Esophagus muscularis mucosa (tissue), 4 donors: ENCODE measurements at regions not wholly inside any gene's neighbourhood (a gene's known extent, or its start where the extent isn't known, plus 50 kb on each side); places are given as distances from the start of the nearest gene placed in this dataset.

Experiments used
- DNase-seq: peaks from one replicate; pipeline ENCODE4 v3.0.0-alpha.2; 2017; ENCODE audit errors: extremely low spot score
- H3K27ac ChIP-seq, 4 donors: fragments of 200-600 bp; sonication (generic); replicated peaks in 1 of 4; 1 replicate in 3 of 4; 2 replicates in 1 of 4; pipeline ENCODE4 v1.5.1; 2016 to 2019; ENCODE audit warnings: mild to moderate bottlenecking in 1 of 4
- H3K27me3 ChIP-seq, 4 donors: fragments of 200-600 bp; sonication (generic); one replicate each; pipeline versions ENCODE4 v1.5.1 to v1.6.0; 2016 to 2019
- H3K36me3 ChIP-seq, 4 donors: fragments of 200-600 bp; sonication (generic); one replicate each; pipeline ENCODE4 v1.5.1; 2016 to 2019
- H3K4me1 ChIP-seq, 4 donors: fragments of 200-600 bp; sonication (generic); one replicate each; pipeline ENCODE4 v1.5.1; 2016 to 2019
- H3K4me3 ChIP-seq, 4 donors: fragments of 200-600 bp; sonication (generic); 1 replicate in 2 of 4; 2 replicates in 2 of 4; pipeline ENCODE4 v1.5.1; 2016 to 2019; ENCODE audit warnings: mild to moderate bottlenecking in 4 of 4, moderate library complexity in 1 of 4
- H3K9me3 ChIP-seq, 4 donors: fragments of 200-600 bp; sonication (generic); 1 replicate in 3 of 4; 2 replicates in 1 of 4; pipeline ENCODE4 v1.5.1; 2016 to 2019
- EP300 ChIP-seq: sonication (generic); formaldehyde crosslinking; IDR thresholded peaks from one replicate; pipeline ENCODE4 v1.6.1; 2017; ENCODE audit warnings: antibody characterized with exemption
- POLR2A ChIP-seq: fragments of 450-650 bp; IDR thresholded peaks from one replicate; pipeline ENCODE4 v1.6.1; 2017; ENCODE audit warnings: antibody characterized with exemption, moderate library complexity, mild to moderate bottlenecking, low read depth
- POLR2AphosphoS5 ChIP-seq, 2 donors: sonication (generic); formaldehyde crosslinking; IDR thresholded peaks; one replicate each; pipeline ENCODE4 v1.6.1; 2017; ENCODE audit warnings: antibody characterized with exemption in 2 of 2
- WGBS: methylation state at CpG from one replicate; pipeline ENCODE4 v1.1.5; 2018; 5-methylcytosine and 5-hydroxymethylcytosine counted together
- intact Hi-C: fragments of 100-400 bp; cut with DNase I; formaldehyde crosslinking; loops from one replicate; pipeline ENCODE4 v1.15.1; 2023
- TF ChIP-seq, protein P1 (sequence below), 3 experiments: fragments of 200-600 bp in 2 of 3; fragments of 450-650 bp in 1 of 3; sonication (generic) in 2 of 3; IDR thresholded peaks; one replicate each; pipeline ENCODE4 v1.5.1; 2017 to 2019; ENCODE audit warnings: antibody characterized with exemption in 3 of 3, mild to moderate bottlenecking in 2 of 3, moderate library complexity in 1 of 3

GRCh38 chr5:167995844-167996425, 295.5 kb upstream of the WWC1 start:
- TF ChIP-seq POLR2AphosphoS5 (IDR thresholded peaks at IDR 0.05) (no peak), EP300 (no peak), POLR2A (no peak)
- TF ChIP-seq, protein P1, sequence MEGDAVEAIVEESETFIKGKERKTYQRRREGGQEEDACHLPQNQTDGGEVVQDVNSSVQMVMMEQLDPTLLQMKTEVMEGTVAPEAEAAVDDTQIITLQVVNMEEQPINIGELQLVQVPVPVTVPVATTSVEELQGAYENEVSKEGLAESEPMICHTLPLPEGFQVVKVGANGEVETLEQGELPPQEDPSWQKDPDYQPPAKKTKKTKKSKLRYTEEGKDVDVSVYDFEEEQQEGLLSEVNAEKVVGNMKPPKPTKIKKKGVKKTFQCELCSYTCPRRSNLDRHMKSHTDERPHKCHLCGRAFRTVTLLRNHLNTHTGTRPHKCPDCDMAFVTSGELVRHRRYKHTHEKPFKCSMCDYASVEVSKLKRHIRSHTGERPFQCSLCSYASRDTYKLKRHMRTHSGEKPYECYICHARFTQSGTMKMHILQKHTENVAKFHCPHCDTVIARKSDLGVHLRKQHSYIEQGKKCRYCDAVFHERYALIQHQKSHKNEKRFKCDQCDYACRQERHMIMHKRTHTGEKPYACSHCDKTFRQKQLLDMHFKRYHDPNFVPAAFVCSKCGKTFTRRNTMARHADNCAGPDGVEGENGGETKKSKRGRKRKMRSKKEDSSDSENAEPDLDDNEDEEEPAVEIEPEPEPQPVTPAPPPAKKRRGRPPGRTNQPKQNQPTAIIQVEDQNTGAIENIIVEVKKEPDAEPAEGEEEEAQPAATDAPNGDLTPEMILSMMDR (IDR thresholded peaks at IDR 0.05), result no peak
- Histone ChIP-seq H3K27me3 (no peaks in the 10 kb centered on the region), H3K4me1 (peaks cover 0 to 10% (median 0%) of the 10 kb centered on the region in 4 donors), H3K4me3 (no peak overlapping the region), H3K9me3 (no peaks in the 10 kb centered on the region), H3K27ac (no peak overlapping the region), H3K36me3 (peaks cover 0 to 6% (median 0%) of the 10 kb centered on the region in 4 donors)
- DNase-seq, result no peak
- intact Hi-C loops, result no loop called here
- WGBS, result 78% methylated on average over 10 of the region's 11 CpGs

DNA sequence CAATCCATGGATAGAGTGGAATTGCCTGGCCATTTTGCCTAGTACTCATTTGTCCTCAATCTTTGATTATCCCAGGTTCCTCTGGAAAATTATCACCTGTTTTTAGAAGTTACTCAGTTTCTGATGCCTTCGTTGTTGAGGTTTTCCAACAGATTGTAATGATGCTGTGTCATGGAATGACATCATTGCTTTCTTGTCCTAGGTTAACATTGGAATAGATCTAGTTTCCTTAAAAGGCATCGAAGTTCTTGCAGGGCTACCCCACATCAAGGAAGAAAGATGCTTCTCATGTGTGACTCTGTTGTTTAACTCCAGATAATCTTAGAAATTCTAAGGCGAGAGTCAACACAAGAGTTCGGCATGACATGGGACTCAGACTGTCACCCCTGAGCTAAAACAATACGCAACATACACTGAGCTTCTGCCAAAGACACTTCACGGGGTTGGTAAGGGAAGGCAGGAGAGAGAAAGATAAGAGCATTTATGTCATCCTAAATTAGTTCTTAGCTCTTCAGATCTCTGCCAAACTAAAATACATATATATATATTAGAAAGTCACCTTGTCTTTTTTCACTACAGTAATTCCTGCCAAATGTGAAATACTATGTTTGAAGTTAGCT, 293.2 kb upstream of the WWC1 start:
- TF ChIP-seq POLR2A (no peak), POLR2AphosphoS5 (IDR thresholded peaks at IDR 0.05) (no peak), EP300 (no peak)
- TF ChIP-seq, protein P1 (IDR thresholded peaks at IDR 0.05), result no peak
- Histone ChIP-seq H3K4me3 (no peak overlapping the region), H3K36me3 (peaks cover 0 to 6% (median 0%) of the 10 kb centered on the region in 4 donors), H3K27me3 (no peaks in the 10 kb centered on the region), H3K27ac (no peak overlapping the region), H3K9me3 (no peaks in the 10 kb centered on the region), H3K4me1 (peaks cover 0 to 10% (median 0%) of the 10 kb centered on the region in 4 donors)
- intact Hi-C loops, result no loop called here
- WGBS, result 80% methylated on average over 6 of the region's 6 CpGs
- no peak for DNase-seq

GRCh38 chr5:167999182-167999581, 292.3 kb upstream of the WWC1 start:
- TF ChIP-seq EP300 (no peak), POLR2A (no peak), POLR2AphosphoS5 (IDR thresholded peaks at IDR 0.05) (no peak)
- TF ChIP-seq, protein P1 (IDR thresholded peaks at IDR 0.05), result no peak
- Histone ChIP-seq H3K4me3 (no peak overlapping the region), H3K4me1 (peaks cover 0 to 10% (median 0%) of the 10 kb centered on the region in 4 donors), H3K9me3 (no peaks in the 10 kb centered on the region), H3K27ac (no peak overlapping the region), H3K27me3 (no peaks in the 10 kb centered on the region), H3K36me3 (no peaks in the 10 kb centered on the region)
- 90% methylated on average over 2 of the region's 2 CpGs for WGBS
- no peak for DNase-seq
- intact Hi-C loops, result no loop called here

GRCh38 chr5:168001318-168001717, 290.1 kb upstream of the WWC1 start:
- 80% methylated on average over 2 of the region's 2 CpGs for WGBS
- Histone ChIP-seq H3K4me3 (no peak overlapping the region), H3K27me3 (no peaks in the 10 kb centered on the region), H3K36me3 (no peaks in the 10 kb centered on the region), H3K9me3 (no peaks in the 10 kb centered on the region), H3K4me1 (peaks cover 2 to 10% (median 2%) of the 10 kb centered on the region in 4 donors), H3K27ac (no peak overlapping the region)
- DNase-seq, result no peak
- intact Hi-C loops, result no loop called here
- TF ChIP-seq EP300 (no peak), POLR2A (no peak)
- TF ChIP-seq, protein P1 (IDR thresholded peaks at IDR 0.05), result no peak
